SK-N-MC (cell line): ENCODE measurements at regions not wholly inside any gene's neighbourhood (a gene's known extent, or its start where the extent isn't known, plus 50 kb on each side); places are given as distances from the start of the nearest gene placed in this dataset.

Source experiments
- DNase-seq: peaks from one replicate; pipeline ENCODE4 v3.0.0-alpha.2; 2011; ENCODE audit warnings: low read depth, low spot score
- H3K27ac ChIP-seq: fragments of 200-600 bp; sonication (generic); 2 replicates; pipeline ENCODE4 v1.5.1; 2016; ENCODE audit warnings: mixed run types
- H3K36me3 ChIP-seq: fragments of 200-600 bp; sonication (generic); 2 replicates; pipeline ENCODE4 v1.6.1; 2017; ENCODE audit warnings: antibody characterized with exemption, low read length, mixed read lengths; ENCODE audit not compliant: insufficient read depth
- H3K4me3 ChIP-seq: fragments of 200-600 bp; sonication (generic); 2 replicates; pipeline ENCODE4 v1.5.1; 2016
- H3K9ac ChIP-seq: fragments of 200-600 bp; sonication (generic); 2 replicates; pipeline ENCODE4 v1.8.0; 2017; ENCODE audit warnings: mixed run types, mixed read lengths; ENCODE audit not compliant: insufficient read length
- H3K9me3 ChIP-seq: fragments of 200-600 bp; sonication (generic); 2 replicates; pipeline ENCODE4 v1.6.1; 2017; ENCODE audit warnings: low read depth, mild to moderate bottlenecking, antibody characterized with exemption, low read length, moderate library complexity, mixed read lengths
- EZH2 ChIP-seq: fragments of 200-600 bp; sonication (generic); IDR thresholded peaks from one replicate; pipeline ENCODE4 v1.6.1; 2017; ENCODE audit warnings: antibody characterized with exemption
- FOXP2 ChIP-seq: optimal IDR thresholded peaks from 2 replicates; pipeline ENCODE3; 2011; ENCODE audit warnings: mild to moderate bottlenecking, moderate library complexity; ENCODE audit not compliant: insufficient read depth; ENCODE audit errors: extremely low read length, control extremely low read depth
- POLR2AphosphoS5 ChIP-seq: IDR thresholded peaks from 2 replicates; pipeline ENCODE4 v1.6.1; 2012; ENCODE audit warnings: mild to moderate bottlenecking, low read depth, low read length, borderline replicate concordance

- H3K9me3 ChIP-seq, result no peaks in the 10 kb centered on the region
- DNase-seq, result no peak
- no peaks in the 10 kb centered on the region for H3K36me3 ChIP-seq
- TF ChIP-seq POLR2AphosphoS5, result no peak
- no peak for TF ChIP-seq EZH2
- TF ChIP-seq FOXP2, result no peak
- H3K27ac ChIP-seq, result no peak overlapping the region
- no peak overlapping the region for H3K4me3 ChIP-seq
- H3K9ac ChIP-seq, result no peak overlapping the region
These were observed 239.3 kb upstream of the PAPPA start for GRCh38 chr9:115914291-115914690.

GRCh38 chr9:115921301-115921700 lies 232.3 kb upstream of the PAPPA start:
- DNase-seq, result no peak
- Histone ChIP-seq H3K9me3 (no peaks in the 10 kb centered on the region), H3K4me3 (no peak overlapping the region), H3K27ac (no peak overlapping the region), H3K9ac (no peak overlapping the region), H3K36me3 (no peaks in the 10 kb centered on the region)
- TF ChIP-seq FOXP2 (no peak), EZH2 (no peak), POLR2AphosphoS5 (no peak)

GRCh38 chr9:115922444-115922843 lies 231.1 kb upstream of the PAPPA start:
- H3K9me3 ChIP-seq, result no peaks in the 10 kb centered on the region
- no peak for DNase-seq
- H3K9ac ChIP-seq, result no peak overlapping the region
- no peak overlapping the region for H3K4me3 ChIP-seq
- TF ChIP-seq POLR2AphosphoS5 (no peak), FOXP2 (no peak), EZH2 (no peak)
- H3K27ac ChIP-seq, result no peak overlapping the region
- no peaks in the 10 kb centered on the region for H3K36me3 ChIP-seq

- Histone ChIP-seq H3K9me3 (no peaks in the 10 kb centered on the region), H3K4me3 (no peak overlapping the region), H3K9ac (no peak overlapping the region), H3K36me3 (no peaks in the 10 kb centered on the region), H3K27ac (no peak overlapping the region)
- no peak for DNase-seq
- TF ChIP-seq EZH2 (no peak), POLR2AphosphoS5 (no peak), FOXP2 (no peak)
These were observed 230.2 kb upstream of the PAPPA start for GRCh38 chr9:115923410-115923809.

- Histone ChIP-seq H3K9ac (no peak overlapping the region), H3K9me3 (no peaks in the 10 kb centered on the region), H3K27ac (no peak overlapping the region), H3K4me3 (no peak overlapping the region), H3K36me3 (no peaks in the 10 kb centered on the region)
- no peak for TF ChIP-seq POLR2AphosphoS5
- no peak for TF ChIP-seq EZH2
- no peak for TF ChIP-seq FOXP2
- no peak for DNase-seq
These were observed 229.5 kb upstream of the PAPPA start for GRCh38 chr9:115923903-115924668.

- H3K27ac ChIP-seq, result no peak overlapping the region
- no peak for TF ChIP-seq EZH2
- H3K9me3 ChIP-seq, result no peaks in the 10 kb centered on the region
- no peak overlapping the region for H3K9ac ChIP-seq
- H3K36me3 ChIP-seq, result no peaks in the 10 kb centered on the region
- no peak for DNase-seq
- H3K4me3 ChIP-seq, result no peak overlapping the region
These were observed 229.0 kb upstream of the PAPPA start for GRCh38 chr9:115924669-115924987.

GRCh38 chr9:115925424-115925823 lies 228.2 kb upstream of the PAPPA start:
- H3K4me3 ChIP-seq, result no peak overlapping the region
- no peak for DNase-seq
- no peaks in the 10 kb centered on the region for H3K9me3 ChIP-seq
- no peak overlapping the region for H3K27ac ChIP-seq
- no peaks in the 10 kb centered on the region for H3K36me3 ChIP-seq
- no peak overlapping the region for H3K9ac ChIP-seq
- no peak for TF ChIP-seq FOXP2
- no peak for TF ChIP-seq POLR2AphosphoS5
- TF ChIP-seq EZH2, result no peak

- no peak for TF ChIP-seq FOXP2
- TF ChIP-seq POLR2AphosphoS5, result no peak
- TF ChIP-seq EZH2, result no peak
- no peak for DNase-seq
These were observed 223.1 kb upstream of the PAPPA start for GRCh38 chr9:115930472-115930871.

GRCh38 chr9:115938479-115938878 lies 215.1 kb upstream of the PAPPA start:
- Histone ChIP-seq H3K9me3 (no peaks in the 10 kb centered on the region), H3K36me3 (no peaks in the 10 kb centered on the region), H3K27ac (no peak overlapping the region), H3K4me3 (no peak overlapping the region), H3K9ac (no peak overlapping the region)
- TF ChIP-seq POLR2AphosphoS5 (no peak), FOXP2 (no peak), EZH2 (no peak)
- no peak for DNase-seq

More at GRCh38 chr9:115930472-115930871, 223.1 kb upstream of the PAPPA start:
- no peaks in the 10 kb centered on the region for H3K36me3 ChIP-seq
- H3K9me3 ChIP-seq, result no peaks in the 10 kb centered on the region
- no peak overlapping the region for H3K9ac ChIP-seq
- H3K4me3 ChIP-seq, result no peak overlapping the region
- H3K27ac ChIP-seq, result no peak overlapping the region
